ENCODE measurements at regions not wholly inside any gene's neighbourhood (a gene's known extent, or its start where the extent isn't known, plus 50 kb on each side); places are given as distances from the start of the nearest gene placed in this dataset.

DNA sequence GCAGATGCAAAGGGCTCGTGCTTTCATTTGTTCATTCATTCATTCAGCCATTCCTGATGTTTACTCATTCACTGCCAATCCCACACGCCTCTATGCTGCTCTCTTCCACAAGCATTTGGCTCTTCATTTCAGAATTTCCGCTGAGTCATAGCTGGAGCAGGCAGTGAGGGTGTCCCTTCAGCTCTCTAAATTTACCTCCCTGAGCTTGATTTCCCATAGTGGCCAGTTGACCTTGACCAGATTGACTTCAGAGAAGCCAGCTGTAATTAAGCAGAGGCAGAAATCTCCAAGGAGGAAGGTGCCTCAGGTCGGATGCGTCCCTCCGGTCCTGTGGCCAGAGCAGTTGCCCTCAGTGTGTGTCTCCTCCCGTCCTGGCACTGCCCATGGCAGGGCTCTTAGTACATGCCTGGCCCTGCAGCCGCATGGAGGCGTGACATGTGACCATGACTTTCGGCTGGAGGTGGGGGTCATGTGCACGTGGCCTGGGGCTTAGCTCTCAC is 267.2 kb upstream of the ECI2 start (continued):
- TF ChIP-seq MCM5 (IDR thresholded peaks at IDR 0.05; ENCODE audit: low read depth) (no peak), OTX1 (CRISPR knock-in tag; IDR thresholded peaks at IDR 0.05) (no peak)

DNA sequence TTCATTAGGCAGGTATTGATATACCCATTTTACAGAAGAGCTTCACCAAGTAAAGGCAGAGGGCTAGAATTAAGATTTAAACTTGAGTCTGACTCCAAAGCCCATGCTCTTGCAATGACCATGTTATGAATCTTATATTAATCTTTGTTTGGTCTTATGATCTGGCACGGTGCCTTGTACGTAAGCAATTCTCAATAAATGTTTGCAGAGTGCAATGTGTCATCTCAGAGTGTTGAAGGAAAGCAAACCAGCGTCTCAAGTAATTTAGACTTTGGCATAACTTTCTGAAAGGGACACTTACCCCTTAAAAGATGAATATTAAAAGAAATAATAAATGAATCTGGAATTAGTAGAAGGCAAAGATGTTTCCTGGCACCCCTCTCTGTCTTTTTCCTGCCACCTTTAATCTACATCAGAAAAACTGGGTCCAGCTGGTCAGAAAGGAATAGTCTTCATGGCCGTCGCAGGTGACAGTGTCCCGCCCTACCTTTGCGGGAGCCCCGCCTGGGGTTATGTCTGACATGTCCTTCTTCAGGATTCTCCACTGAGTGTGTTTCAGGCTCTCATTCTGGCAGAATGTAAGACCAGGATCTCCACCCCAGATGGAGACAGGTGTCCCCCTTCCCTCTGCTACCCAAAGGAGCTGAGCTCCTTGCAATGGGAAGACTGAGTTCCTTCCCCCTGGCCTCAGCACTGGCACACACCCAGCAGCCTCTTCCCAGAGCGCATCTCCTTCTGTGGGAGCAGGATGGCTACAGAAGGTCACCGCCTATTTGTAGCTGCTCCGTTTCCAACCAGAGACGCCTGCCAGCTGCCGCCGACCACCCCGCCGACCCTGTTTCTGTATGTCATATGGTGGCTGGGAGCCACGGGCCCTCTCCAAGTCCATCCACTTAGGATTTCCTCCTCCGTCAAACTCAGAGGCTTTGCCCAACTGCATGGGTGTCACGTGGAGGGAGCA is 266.3 kb upstream of the ECI2 start:
- Histone ChIP-seq H2AFZ (ENCODE audit: low read depth, low read length) (no peak overlapping the region), H3K4me2 (ENCODE audit: insufficient read depth, low read length) (peak overlapping the region; percentile 5; the same call in 1 of the 2 replicates), H3K9me3 (replicated peaks; ENCODE audit: control insufficient read depth, insufficient read depth, low read depth, low read length) (no peaks in the 10 kb centered on the region), H3K79me2 (ENCODE audit: control insufficient read depth, insufficient read depth, low read length) (no peaks in the 10 kb centered on the region), H3K36me3 (ENCODE audit: control insufficient read depth, insufficient read depth, low read length) (no peaks in the 10 kb centered on the region), H3K9me1 (ENCODE audit: control insufficient read depth, insufficient read depth, low read length) (no peaks in the 10 kb centered on the region), H3K4me3 (no peak overlapping the region), H3K9ac (ENCODE audit: insufficient read depth in 1 of 2, low read depth in 2 of 2, low read length in 2 of 2) (no peak overlapping the region), H3K27ac (ENCODE audit: extremely low read depth, low read depth, low read length) (no peak overlapping the region), H3K4me1 (replicated peaks in 1 of 2; ENCODE audit: control insufficient read depth in 2 of 2, insufficient read depth in 2 of 2, low read length in 2 of 2) (peaks cover 3 to 4% of the 10 kb centered on the region in 2 experiments; a peak in 3 of 5 replicates), H3K27me3 (ENCODE audit: control insufficient read depth in 2 of 2, insufficient read depth in 2 of 2, low read length in 2 of 2) (peaks cover 14 to 55% of the 10 kb centered on the region in 2 experiments), H4K20me1 (replicated peaks; ENCODE audit: control insufficient read depth, insufficient read depth, low read length) (no peaks in the 10 kb centered on the region)
- intact Hi-C loops (cut with micrococcal nuclease) = no loop called here
- no peak for FAIRE-seq
- POLR2A ChIA-PET = interaction anchor here (1.0 kb wide), 1 partner anchor 30 kb away, joined by 4 read pairs; no protein-coding TSS in a partner anchor
- BruUV-seq (replicated peaks) = no TSS peak
- TF ChIP-seq DNMT1 (IDR thresholded peaks at IDR 0.05) (no peak), BRD9 (IDR thresholded peaks at IDR 0.05; ENCODE audit: low read depth, partially characterized antibody) (no peak), USF1 (CRISPR knock-in tag; IDR thresholded peaks at IDR 0.05) (0 out of 2 replicates have a peak, but pooled peaks have one; percentile 18), ZC3H11A (IDR thresholded peaks at IDR 0.05; ENCODE audit: low read depth, low read length) (no peak), MTA1 (IDR thresholded peaks at IDR 0.05; ENCODE audit: borderline replicate concordance) (no peak)
- no peak for ATAC-seq
- DNase-seq (ENCODE audit: extremely low read depth in 1 of 4, low spot score in 3 of 4) = no peak
- CTCF ChIA-PET (ENCODE audit: low intra/inter-chr PET ratio) = no interaction called here
- 13% methylated on average over 19 of the region's 19 CpGs for WGBS (ENCODE audit: insufficient coverage, low coverage, missing lambda C conversion rate)
- in situ Hi-C loops (cut with MboI) = no loop called here

Measured in K562 (cell line).